ENCODE measurements at regions not wholly inside any gene's neighbourhood (a gene's known extent, or its start where the extent isn't known, plus 50 kb on each side); places are given as distances from the start of the nearest gene placed in this dataset.

DNA sequence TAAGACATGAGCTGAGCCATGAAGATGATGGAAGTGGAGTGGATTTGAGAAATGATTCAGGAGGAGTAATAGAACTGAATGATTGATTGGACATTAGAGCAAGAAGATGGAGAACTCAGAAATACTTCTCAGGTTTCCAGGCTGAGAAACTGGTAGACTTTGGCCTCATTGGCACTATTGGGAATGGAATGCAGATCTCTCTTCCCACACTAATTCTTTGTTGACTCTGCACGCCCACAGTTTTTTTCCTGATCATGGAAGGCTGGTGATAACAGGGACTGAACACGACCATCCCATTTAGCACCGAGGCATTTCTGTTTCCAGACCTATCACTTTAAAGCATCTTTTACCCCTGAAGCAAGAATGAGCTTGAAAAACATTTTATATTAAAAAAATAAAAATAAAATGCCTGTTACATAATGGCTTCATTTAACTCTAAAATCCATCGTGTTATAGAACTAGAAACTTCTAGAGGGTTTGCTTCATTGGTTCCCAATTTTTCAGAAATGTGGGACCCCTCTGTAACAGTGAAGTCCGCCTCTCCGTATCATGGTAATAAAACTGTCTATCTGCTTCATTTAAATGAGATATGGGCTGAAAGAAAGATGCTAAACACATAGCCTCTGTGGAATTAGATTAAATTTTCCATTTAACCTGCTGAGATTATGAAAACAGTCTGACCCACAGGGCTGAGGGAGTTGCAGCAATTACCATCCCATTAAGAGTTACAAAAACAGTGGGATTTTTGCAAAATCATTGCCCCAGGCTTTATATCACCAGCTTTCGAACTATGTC lies 562.0 kb upstream of the CFAP20DC start:
- no peak overlapping the region for H3K27ac ChIP-seq
- intact Hi-C loops (cut with DNase I) = no loop called here
- no peaks in the 10 kb centered on the region for H3K9me3 ChIP-seq
- no peaks in the 10 kb centered on the region for H3K4me1 ChIP-seq
- DNase-seq (ENCODE audit: extremely low spot score in 2 of 2) = no peak
- H3K27me3 ChIP-seq = no peaks in the 10 kb centered on the region
- no peak overlapping the region for H3K4me3 ChIP-seq
- no peaks in the 10 kb centered on the region for H3K36me3 ChIP-seq
- TF ChIP-seq POLR2AphosphoS5 (IDR thresholded peaks at IDR 0.05; ENCODE audit: insufficient read depth in 1 of 2, low read depth in 1 of 2) = no peak
- no peak for TF ChIP-seq CTCF (IDR thresholded peaks at IDR 0.05)
- no peak for TF ChIP-seq POLR2A (IDR thresholded peaks at IDR 0.05)

DNA sequence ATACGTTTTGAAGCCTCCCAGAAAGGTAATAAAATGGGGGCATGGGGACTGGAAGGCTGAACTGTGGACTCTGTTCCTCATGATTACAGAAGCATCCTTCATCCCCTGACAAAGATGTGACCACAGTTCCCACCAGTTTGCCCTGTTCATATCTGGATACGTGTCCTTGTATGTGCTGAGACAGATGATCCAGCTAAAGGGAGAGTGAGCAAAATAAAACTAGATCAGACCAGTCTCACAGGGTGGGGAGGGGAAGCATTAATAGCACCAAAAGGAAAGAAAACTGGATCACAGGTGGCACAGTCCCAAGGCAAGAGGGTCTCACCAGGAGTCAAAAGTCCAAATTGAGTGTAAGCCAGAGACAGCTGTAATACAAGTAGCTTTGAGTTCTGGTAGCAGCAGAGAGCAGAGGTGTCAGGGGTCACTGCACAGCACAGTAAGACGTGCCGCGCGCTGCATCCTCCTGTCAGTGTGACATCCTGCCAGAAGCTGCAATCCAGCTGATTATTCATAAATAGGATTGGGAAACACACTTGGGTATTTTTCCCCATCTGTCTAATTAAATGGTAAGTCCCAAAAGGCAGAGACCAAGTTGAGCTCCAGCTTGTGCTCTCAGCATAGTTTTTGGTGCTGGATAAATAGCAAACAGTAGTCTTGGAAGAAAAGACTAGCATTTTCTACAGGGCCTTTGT lies 560.0 kb upstream of the CFAP20DC start:
- H3K36me3 ChIP-seq = no peaks in the 10 kb centered on the region
- TF ChIP-seq CTCF (IDR thresholded peaks at IDR 0.05) (no peak), POLR2AphosphoS5 (IDR thresholded peaks at IDR 0.05; ENCODE audit: insufficient read depth in 1 of 2, low read depth in 1 of 2) (no peak), POLR2A (IDR thresholded peaks at IDR 0.05) (no peak)
- DNase-seq (ENCODE audit: extremely low spot score in 2 of 2) = no peak
- H3K4me3 ChIP-seq = no peak overlapping the region
- no peaks in the 10 kb centered on the region for H3K4me1 ChIP-seq
- no peaks in the 10 kb centered on the region for H3K9me3 ChIP-seq
- H3K27me3 ChIP-seq = no peaks in the 10 kb centered on the region
- intact Hi-C loops (cut with DNase I) = no loop called here
- no peak overlapping the region for H3K27ac ChIP-seq

DNA sequence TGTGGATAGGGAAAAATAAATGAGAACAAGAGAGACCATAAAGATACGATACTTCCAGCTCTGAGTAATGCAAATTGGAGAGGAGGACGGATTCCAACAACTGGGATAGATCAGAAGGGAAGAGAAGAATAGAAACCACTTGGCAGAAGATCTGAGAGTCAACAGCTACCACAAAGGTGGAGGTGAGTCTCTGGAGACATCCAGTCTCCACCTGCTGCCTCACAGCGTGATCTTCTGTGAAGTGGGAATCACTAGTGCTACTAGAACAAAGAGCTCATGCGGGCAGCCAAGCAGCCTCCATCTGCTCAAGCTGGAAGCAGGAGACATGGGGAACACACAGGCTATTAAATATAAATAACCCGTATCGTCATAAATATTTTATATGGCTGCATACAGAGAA lies 558.5 kb upstream of the CFAP20DC start:
- TF ChIP-seq CTCF (IDR thresholded peaks at IDR 0.05) = no peak
- no peak for TF ChIP-seq POLR2AphosphoS5 (IDR thresholded peaks at IDR 0.05; ENCODE audit: insufficient read depth in 1 of 2, low read depth in 1 of 2)
- no peak for TF ChIP-seq POLR2A (IDR thresholded peaks at IDR 0.05)
- Histone ChIP-seq H3K9me3 (no peaks in the 10 kb centered on the region), H3K27me3 (no peaks in the 10 kb centered on the region), H3K27ac (no peak overlapping the region), H3K4me3 (no peak overlapping the region), H3K4me1 (no peaks in the 10 kb centered on the region), H3K36me3 (no peaks in the 10 kb centered on the region)
- intact Hi-C loops (cut with DNase I) = no loop called here
- no peak for DNase-seq (ENCODE audit: extremely low spot score in 2 of 2)

GRCh38 chr3:59607656-59608055 lies 557.8 kb upstream of the CFAP20DC start:
- H3K27me3 ChIP-seq = no peaks in the 10 kb centered on the region
- no peaks in the 10 kb centered on the region for H3K36me3 ChIP-seq
- intact Hi-C loops (cut with DNase I) = no loop called here
- no peaks in the 10 kb centered on the region for H3K4me1 ChIP-seq
- DNase-seq (ENCODE audit: extremely low spot score in 2 of 2) = no peak
- H3K27ac ChIP-seq = no peak overlapping the region
- TF ChIP-seq POLR2A (IDR thresholded peaks at IDR 0.05) = no peak
- H3K4me3 ChIP-seq = no peak overlapping the region
- no peaks in the 10 kb centered on the region for H3K9me3 ChIP-seq

- intact Hi-C loops (cut with DNase I) = no loop called here
- no peaks in the 10 kb centered on the region for H3K27me3 ChIP-seq
- no peak overlapping the region for H3K4me3 ChIP-seq
- H3K9me3 ChIP-seq = no peaks in the 10 kb centered on the region
- H3K36me3 ChIP-seq = no peaks in the 10 kb centered on the region
- no peak for TF ChIP-seq CTCF (IDR thresholded peaks at IDR 0.05)
- no peak for TF ChIP-seq POLR2AphosphoS5 (IDR thresholded peaks at IDR 0.05; ENCODE audit: insufficient read depth in 1 of 2, low read depth in 1 of 2)
- TF ChIP-seq POLR2A (IDR thresholded peaks at IDR 0.05) = no peak
- no peak overlapping the region for H3K27ac ChIP-seq
- H3K4me1 ChIP-seq = no peaks in the 10 kb centered on the region
- DNase-seq (ENCODE audit: extremely low spot score in 2 of 2) = no peak
Measured at GRCh38 chr3:59606638-59607266, 556.9 kb upstream of the CFAP20DC start.

Data from vagina (tissue), 2 donors.